ENCODE measurements at regions not wholly inside any gene's neighbourhood (a gene's known extent, or its start where the extent isn't known, plus 50 kb on each side); places are given as distances from the start of the nearest gene placed in this dataset.

- H3K4me3 ChIP-seq, result no peak overlapping the region
- 73% methylated on average over 4 of the region's 4 CpGs for WGBS
- no peaks in the 10 kb centered on the region for H3K4me1 ChIP-seq
- no peaks in the 10 kb centered on the region for H3K9me3 ChIP-seq
- no peaks in the 10 kb centered on the region for H3K27me3 ChIP-seq
- intact Hi-C loops (cut with DNase I), result no loop called here
- no peaks in the 10 kb centered on the region for H3K36me3 ChIP-seq
- DNase-seq (ENCODE audit: extremely low spot score), result no peak
- TF ChIP-seq CTCF (IDR thresholded peaks at IDR 0.05) (no peak), POLR2AphosphoS5 (IDR thresholded peaks at IDR 0.05) (no peak), POLR2A (IDR thresholded peaks at IDR 0.05; ENCODE audit: low read depth) (no peak), EP300 (IDR thresholded peaks at IDR 0.05) (no peak)
- no peak overlapping the region for H3K27ac ChIP-seq (replicated peaks in 1 of 4)
Measured at GRCh38 chr2:175399326-175399725, 217.8 kb upstream of the ATP5MC3 start.

- Histone ChIP-seq H3K27me3 (no peaks in the 10 kb centered on the region), H3K36me3 (no peaks in the 10 kb centered on the region), H3K27ac (replicated peaks in 1 of 4) (no peak overlapping the region), H3K4me1 (no peaks in the 10 kb centered on the region), H3K9me3 (no peaks in the 10 kb centered on the region), H3K4me3 (no peak overlapping the region)
- no peak for TF ChIP-seq POLR2A (IDR thresholded peaks at IDR 0.05; ENCODE audit: low read depth)
- TF ChIP-seq CTCF (IDR thresholded peaks at IDR 0.05), result no peak
- TF ChIP-seq POLR2AphosphoS5 (IDR thresholded peaks at IDR 0.05), result no peak
- TF ChIP-seq EP300 (IDR thresholded peaks at IDR 0.05), result no peak
- DNase-seq (ENCODE audit: extremely low spot score), result no peak
- intact Hi-C loops (cut with DNase I), result no loop called here
- 87% methylated on average over 6 of the region's 6 CpGs for WGBS
Measured at GRCh38 chr2:175398848-175399247, 217.3 kb upstream of the ATP5MC3 start.

- no peaks in the 10 kb centered on the region for H3K36me3 ChIP-seq
- H3K9me3 ChIP-seq, result no peaks in the 10 kb centered on the region
- H3K4me1 ChIP-seq, result no peaks in the 10 kb centered on the region
- H3K27me3 ChIP-seq, result no peaks in the 10 kb centered on the region
- no peak for DNase-seq (ENCODE audit: extremely low spot score)
- no peak for TF ChIP-seq POLR2A (IDR thresholded peaks at IDR 0.05; ENCODE audit: low read depth)
- no peak for TF ChIP-seq EP300 (IDR thresholded peaks at IDR 0.05)
- no peak for TF ChIP-seq CTCF (IDR thresholded peaks at IDR 0.05)
- TF ChIP-seq POLR2AphosphoS5 (IDR thresholded peaks at IDR 0.05), result no peak
- intact Hi-C loops (cut with DNase I), result no loop called here
- no peak overlapping the region for H3K4me3 ChIP-seq
- H3K27ac ChIP-seq (replicated peaks in 1 of 4), result no peak overlapping the region
Measured at GRCh38 chr2:175396696-175397095, 215.2 kb upstream of the ATP5MC3 start.

GRCh38 chr2:175393851-175394250 lies 212.3 kb upstream of the ATP5MC3 start:
- DNase-seq (ENCODE audit: extremely low spot score), result no peak
- intact Hi-C loops (cut with DNase I), result no loop called here
- no peak for TF ChIP-seq POLR2A (IDR thresholded peaks at IDR 0.05; ENCODE audit: low read depth)
- TF ChIP-seq EP300 (IDR thresholded peaks at IDR 0.05), result no peak
- TF ChIP-seq CTCF (IDR thresholded peaks at IDR 0.05), result no peak
- TF ChIP-seq POLR2AphosphoS5 (IDR thresholded peaks at IDR 0.05), result no peak
- Histone ChIP-seq H3K4me3 (no peak overlapping the region), H3K27ac (replicated peaks in 1 of 4) (no peak overlapping the region), H3K36me3 (no peaks in the 10 kb centered on the region), H3K4me1 (no peaks in the 10 kb centered on the region), H3K9me3 (no peaks in the 10 kb centered on the region), H3K27me3 (no peaks in the 10 kb centered on the region)
- WGBS, result 86% methylated on average over 1 of the region's 1 CpG

- intact Hi-C loops (cut with DNase I), result no loop called here
- no peak overlapping the region for H3K4me3 ChIP-seq
- H3K27me3 ChIP-seq, result no peaks in the 10 kb centered on the region
- H3K36me3 ChIP-seq, result no peaks in the 10 kb centered on the region
- no peak overlapping the region for H3K27ac ChIP-seq (replicated peaks in 1 of 4)
- DNase-seq (ENCODE audit: extremely low spot score), result no peak
- no peaks in the 10 kb centered on the region for H3K4me1 ChIP-seq
- TF ChIP-seq CTCF (IDR thresholded peaks at IDR 0.05) (no peak), EP300 (IDR thresholded peaks at IDR 0.05) (no peak), POLR2AphosphoS5 (IDR thresholded peaks at IDR 0.05) (no peak), POLR2A (IDR thresholded peaks at IDR 0.05; ENCODE audit: low read depth) (no peak)
- H3K9me3 ChIP-seq, result peaks cover 0 to 11% (median 4%) of the 10 kb centered on the region in 4 donors
- WGBS, result 43% methylated on average over 2 of the region's 2 CpGs
Measured at GRCh38 chr2:175383286-175383685, 201.8 kb upstream of the ATP5MC3 start.

All from esophagus muscularis mucosa (tissue), 4 donors.